ENCODE measurements at regions not wholly inside any gene's neighbourhood (a gene's known extent, or its start where the extent isn't known, plus 50 kb on each side); places are given as distances from the start of the nearest gene placed in this dataset.

DNA sequence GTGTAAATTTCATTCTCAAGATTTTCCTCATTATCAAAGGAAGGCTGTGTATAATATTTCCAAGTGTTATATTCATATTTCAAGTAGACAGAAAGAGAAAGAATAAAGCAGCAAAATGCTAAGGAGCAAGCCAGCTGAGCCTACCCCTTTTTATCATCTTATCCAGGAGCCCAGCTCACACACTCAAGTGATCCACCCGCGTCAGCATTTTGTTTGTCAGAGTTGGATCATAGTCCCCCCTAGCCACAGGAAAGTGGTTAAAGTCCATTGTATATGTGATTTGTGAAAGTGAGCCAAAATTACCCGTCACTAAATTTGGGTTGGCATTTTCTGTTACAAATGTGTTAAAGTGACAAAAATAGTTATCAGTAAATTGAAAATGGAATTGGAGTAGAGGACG is 289.3 kb upstream of the CTSO start:
- TF ChIP-seq CTCF (conservative IDR thresholded peaks at IDR 0.05 in 1 of 2, IDR thresholded peaks at IDR 0.05 in 1 of 2; ENCODE audit: extremely low read depth in 1 of 2, insufficient read depth in 1 of 2, low read depth in 1 of 2, low read length in 2 of 2) (no peak), EZH2 (IDR thresholded peaks at IDR 0.05; ENCODE audit: borderline replicate concordance, low read length) (no peak)

Measured in mammary epithelial cell (primary cell).